HepG2 (cell line): ENCODE measurements at regions not wholly inside any gene's neighbourhood (a gene's known extent, or its start where the extent isn't known, plus 50 kb on each side); places are given as distances from the start of the nearest gene placed in this dataset.

Source experiments
- ATAC-seq: fragments of 200-7000 bp; cut with Tn5 transposase; 3 replicates; pipeline ENCODE4 v1.9.1; 2020; ENCODE audit warnings: mild to moderate bottlenecking, moderate library complexity
- BruUV-seq: library from RNA; stranded (reverse); fragments of 400-500 nt; replicated peaks from 2 replicates; lab custom pipeline; 2021; lab: Mats Ljungman, UMichigan
- CTCF ChIA-PET: fragments of 300-600 bp; formaldehyde crosslinking; extraction: SDS; loops from one replicate; lab custom pipeline; 2021; ENCODE audit warnings: low total read pairs, inconsistent platforms, low intra/inter-chr PET ratio; lab: Yijun Ruan, JAX
- POLR2A ChIA-PET: fragments of 350-600 bp; sonication (Branson Sonifier 250); formaldehyde crosslinking; loops from one replicate; lab custom pipeline; 2020; ENCODE audit warnings: antibody characterized with exemption, inconsistent platforms; lab: Yijun Ruan, JAX
- DNase-seq: peaks from one replicate; pipeline ENCODE4 v3.0.0-alpha.2; 2015; ENCODE audit warnings: low spot score
- FAIRE-seq: peaks from 3 replicates; lab custom pipeline; 2011; peaks lifted over from hg19 to GRCh38; lab: Jason Lieb, UNC
- H2AFZ ChIP-seq: one replicate; pipeline ENCODE4 v1.6.1; 2011; ENCODE audit warnings: low read length, inconsistent platforms
- H3K27ac ChIP-seq: fragments of 300-600 bp; 3 replicates; pipeline ENCODE4 v1.8.0; 2011; ENCODE audit warnings: mixed run types, mild to moderate bottlenecking, mixed read lengths, low read length, inconsistent platforms; ENCODE audit not compliant: insufficient read depth; ENCODE audit errors: extremely low read length
- H3K27me3 ChIP-seq, 2 experiments: fragments of 200-600 bp in 1 of 2; 2 replicates in 1 of 2; 3 replicates in 1 of 2; pipeline versions ENCODE4 v1.6.0 to v1.8.0; 2011; ENCODE audit warnings: low read length in 2 of 2, mild to moderate bottlenecking in 2 of 2, moderate library complexity in 2 of 2, inconsistent platforms in 1 of 2; ENCODE audit not compliant: insufficient read depth in 2 of 2, control insufficient read depth in 1 of 2
- H3K36me3 ChIP-seq, 2 experiments: fragments of 200-600 bp in 1 of 2; replicated peaks in 1 of 2; 2 replicates in 1 of 2; 3 replicates in 1 of 2; pipeline versions ENCODE4 v1.5.1 to v1.8.0; 2011; ENCODE audit warnings: low read length in 2 of 2, inconsistent platforms in 1 of 2; ENCODE audit not compliant: insufficient read depth in 2 of 2, control insufficient read depth in 1 of 2
- H3K4me1 ChIP-seq: 2 replicates; pipeline ENCODE4 v1.5.1; 2012; ENCODE audit warnings: low read length, inconsistent platforms; ENCODE audit not compliant: insufficient read depth
- H3K4me2 ChIP-seq: 2 replicates; pipeline ENCODE4 v1.6.0; 2011; ENCODE audit warnings: low read depth, low read length, inconsistent platforms
- H3K4me3 ChIP-seq, 3 experiments: fragments of 200-600 bp in 1 of 3; sonication (generic), shearing (Covaris generic) in 1 of 3; replicated peaks in 1 of 3; 2 replicates each; pipeline ENCODE4 v1.5.1; 2011 to 2016; ENCODE audit warnings: low read length in 3 of 3, inconsistent platforms in 2 of 3, low read depth in 2 of 3, mild to moderate bottlenecking in 2 of 3, control low read depth in 1 of 3, mixed read lengths in 1 of 3; ENCODE audit not compliant: insufficient read depth in 1 of 3
- H3K79me2 ChIP-seq: one replicate; pipeline ENCODE4 v1.6.1; 2011; ENCODE audit warnings: low read length, inconsistent platforms; ENCODE audit not compliant: insufficient read depth
- H3K9ac ChIP-seq: 2 replicates; pipeline ENCODE4 v1.6.0; 2011; ENCODE audit warnings: mild to moderate bottlenecking, low read depth, low read length, inconsistent platforms; ENCODE audit not compliant: insufficient read depth
- H3K9me3 ChIP-seq: 2 replicates; pipeline ENCODE4 v1.5.1; 2012; ENCODE audit warnings: mild to moderate bottlenecking, low read length
- H4K20me1 ChIP-seq: 2 replicates; pipeline ENCODE4 v1.6.0; 2011; ENCODE audit warnings: inconsistent platforms, mild to moderate bottlenecking, low read length, moderate library complexity; ENCODE audit not compliant: insufficient read depth
- BCLAF1 ChIP-seq: fragments of 450-650 bp; IDR thresholded peaks from 2 replicates; pipeline ENCODE4 v1.6.1; 2017; ENCODE audit warnings: mild to moderate bottlenecking
- RCOR2 ChIP-seq: IDR thresholded peaks from 2 replicates; pipeline ENCODE4 v1.6.1; 2016; ENCODE audit warnings: missing biosample characterization, missing genetic modification reagents
- ZBTB42 ChIP-seq: sonication (generic); formaldehyde crosslinking; IDR thresholded peaks from 2 replicates; pipeline ENCODE4 v1.5.0; 2020; ENCODE audit warnings: mild to moderate bottlenecking, missing genetic modification reagents
- ZNF18 ChIP-seq: sonication (generic); formaldehyde crosslinking; IDR thresholded peaks from 2 replicates; pipeline ENCODE4 v1.8.0; 2022; ENCODE audit warnings: mild to moderate bottlenecking, missing genetic modification reagents; ENCODE audit not compliant: insufficient replicate concordance
- WGBS: methylation state at CpG from one replicate; pipeline ENCODE4 v1.1.6; 2017; ENCODE audit warnings: low lambda C conversion rate; 5-methylcytosine and 5-hydroxymethylcytosine counted together
- in situ Hi-C: cut with HindIII; loops from 2 replicates; pipeline ENCODE4 v1.10.0; 2017; ENCODE audit warnings: low pct_unique_long_range_greater_than_20kb; ENCODE audit not compliant: extremely low pct_ligation_motif_present
- intact Hi-C: fragments of 100-400 bp; cut with micrococcal nuclease; formaldehyde crosslinking; loops from one replicate; pipeline ENCODE4 v1.10.0; 2022; ENCODE audit not compliant: unreplicated experiment
- TF ChIP-seq, protein P1 (sequence below), 2 experiments: fragments of 450-650 bp in 1 of 2; sonication (generic) in 1 of 2; formaldehyde crosslinking; IDR thresholded peaks; 2 replicates each; pipeline versions ENCODE4 v1.5.0 to v1.8.0; 2020 to 2022; ENCODE audit warnings: mild to moderate bottlenecking in 1 of 2, missing genetic modification reagents in 1 of 2
- TF ChIP-seq, protein P2 (sequence below), 2 experiments: sonication (generic) in 1 of 2; formaldehyde crosslinking in 1 of 2; IDR thresholded peaks; 2 replicates each; pipeline versions ENCODE4 v1.6.1 to v1.9.0; 2014 to 2022; ENCODE audit warnings: antibody characterized with exemption in 1 of 2, borderline replicate concordance in 1 of 2, inconsistent platforms in 1 of 2, low read depth in 1 of 2, missing genetic modification reagents in 1 of 2

- ATAC-seq (no peak), FAIRE-seq (no peak), DNase-seq (no peak)
- WGBS, result 29% methylated on average over 4 of the region's 4 CpGs
- no peaks in the 10 kb centered on the region for H3K79me2 ChIP-seq
- no peak for TF ChIP-seq ZNF18 (CRISPR knock-in tag)
- TF ChIP-seq RCOR2, result no peak
- TF ChIP-seq, protein P1, sequence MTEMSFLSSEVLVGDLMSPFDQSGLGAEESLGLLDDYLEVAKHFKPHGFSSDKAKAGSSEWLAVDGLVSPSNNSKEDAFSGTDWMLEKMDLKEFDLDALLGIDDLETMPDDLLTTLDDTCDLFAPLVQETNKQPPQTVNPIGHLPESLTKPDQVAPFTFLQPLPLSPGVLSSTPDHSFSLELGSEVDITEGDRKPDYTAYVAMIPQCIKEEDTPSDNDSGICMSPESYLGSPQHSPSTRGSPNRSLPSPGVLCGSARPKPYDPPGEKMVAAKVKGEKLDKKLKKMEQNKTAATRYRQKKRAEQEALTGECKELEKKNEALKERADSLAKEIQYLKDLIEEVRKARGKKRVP (CRISPR knock-in tag; IDR thresholded peaks at IDR 0.05), result no peak
- TF ChIP-seq ZBTB42 (CRISPR knock-in tag), result no peak
- TF ChIP-seq BCLAF1, result no peak
- TF ChIP-seq, protein P2, sequence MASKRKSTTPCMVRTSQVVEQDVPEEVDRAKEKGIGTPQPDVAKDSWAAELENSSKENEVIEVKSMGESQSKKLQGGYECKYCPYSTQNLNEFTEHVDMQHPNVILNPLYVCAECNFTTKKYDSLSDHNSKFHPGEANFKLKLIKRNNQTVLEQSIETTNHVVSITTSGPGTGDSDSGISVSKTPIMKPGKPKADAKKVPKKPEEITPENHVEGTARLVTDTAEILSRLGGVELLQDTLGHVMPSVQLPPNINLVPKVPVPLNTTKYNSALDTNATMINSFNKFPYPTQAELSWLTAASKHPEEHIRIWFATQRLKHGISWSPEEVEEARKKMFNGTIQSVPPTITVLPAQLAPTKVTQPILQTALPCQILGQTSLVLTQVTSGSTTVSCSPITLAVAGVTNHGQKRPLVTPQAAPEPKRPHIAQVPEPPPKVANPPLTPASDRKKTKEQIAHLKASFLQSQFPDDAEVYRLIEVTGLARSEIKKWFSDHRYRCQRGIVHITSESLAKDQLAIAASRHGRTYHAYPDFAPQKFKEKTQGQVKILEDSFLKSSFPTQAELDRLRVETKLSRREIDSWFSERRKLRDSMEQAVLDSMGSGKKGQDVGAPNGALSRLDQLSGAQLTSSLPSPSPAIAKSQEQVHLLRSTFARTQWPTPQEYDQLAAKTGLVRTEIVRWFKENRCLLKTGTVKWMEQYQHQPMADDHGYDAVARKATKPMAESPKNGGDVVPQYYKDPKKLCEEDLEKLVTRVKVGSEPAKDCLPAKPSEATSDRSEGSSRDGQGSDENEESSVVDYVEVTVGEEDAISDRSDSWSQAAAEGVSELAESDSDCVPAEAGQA (IDR thresholded peaks at IDR 0.05; ENCODE audit: low read depth), result no peak
- TF ChIP-seq, protein P2 (CRISPR knock-in tag; IDR thresholded peaks at IDR 0.05; ENCODE audit: borderline replicate concordance), result no peak
- ChIA-PET CTCF (no interaction called here), POLR2A (no interaction called here)
- in situ Hi-C loops, result no loop called here
- H3K4me1 ChIP-seq, result no peaks in the 10 kb centered on the region
- H3K4me2 ChIP-seq, result no peak overlapping the region
- no TSS peak for BruUV-seq
- H3K27me3 ChIP-seq, result peaks cover 0 to 9% of the 10 kb centered on the region in 2 experiments; a peak in 4 of 5 replicates
- H3K27ac ChIP-seq, result no peak overlapping the region
- no peaks in the 10 kb centered on the region for H3K36me3 ChIP-seq
- intact Hi-C loops, result no loop called here
- no peak overlapping the region for H3K9ac ChIP-seq
- no peak overlapping the region for H3K4me3 ChIP-seq
- H3K9me3 ChIP-seq, result no peaks in the 10 kb centered on the region
- no peak overlapping the region for H2AFZ ChIP-seq
- no peaks in the 10 kb centered on the region for H4K20me1 ChIP-seq
These were observed 312.3 kb upstream of the ZNF32 start for GRCh38 chr10:43960981-43961380.
